BJ (cell line): ENCODE measurements at regions not wholly inside any gene's neighbourhood (a gene's known extent, or its start where the extent isn't known, plus 50 kb on each side); places are given as distances from the start of the nearest gene placed in this dataset.

ENCODE experiments used
- CTCF ChIA-PET: fragments of 350-600 bp; formaldehyde crosslinking; extraction: SDS; loops from one replicate; lab custom pipeline; 2021; ENCODE audit warnings: antibody characterized with exemption, inconsistent platforms; lab: Yijun Ruan, JAX
- POLR2A ChIA-PET: fragments of 300-600 bp; sonication (Branson Sonifier 250); formaldehyde crosslinking; extraction: SDS; loops from one replicate; lab custom pipeline; 2021; ENCODE audit warnings: antibody characterized with exemption; lab: Charles Lee
- DNase-seq: peaks from one replicate; pipeline ENCODE4 v3.0.0-alpha.2; 2011; ENCODE audit warnings: low read depth
- H3K27me3 ChIP-seq: 2 replicates; pipeline ENCODE4 v1.6.0; 2011; ENCODE audit warnings: low read length; ENCODE audit not compliant: control insufficient read depth, insufficient read depth
- H3K36me3 ChIP-seq: 2 replicates; pipeline ENCODE4 v1.5.1; 2011; ENCODE audit warnings: low read length; ENCODE audit not compliant: control insufficient read depth, insufficient read depth
- H3K4me3 ChIP-seq: 2 replicates; pipeline ENCODE4 v1.5.1; 2011; ENCODE audit warnings: low read depth, mild to moderate bottlenecking, control low read depth, low read length
- CTCF ChIP-seq: IDR thresholded peaks from 2 replicates; pipeline ENCODE4 v1.5.1; 2011; ENCODE audit warnings: low read depth, mild to moderate bottlenecking, control low read depth, inconsistent platforms, low read length, moderate library complexity; ENCODE audit not compliant: insufficient read depth

DNA sequence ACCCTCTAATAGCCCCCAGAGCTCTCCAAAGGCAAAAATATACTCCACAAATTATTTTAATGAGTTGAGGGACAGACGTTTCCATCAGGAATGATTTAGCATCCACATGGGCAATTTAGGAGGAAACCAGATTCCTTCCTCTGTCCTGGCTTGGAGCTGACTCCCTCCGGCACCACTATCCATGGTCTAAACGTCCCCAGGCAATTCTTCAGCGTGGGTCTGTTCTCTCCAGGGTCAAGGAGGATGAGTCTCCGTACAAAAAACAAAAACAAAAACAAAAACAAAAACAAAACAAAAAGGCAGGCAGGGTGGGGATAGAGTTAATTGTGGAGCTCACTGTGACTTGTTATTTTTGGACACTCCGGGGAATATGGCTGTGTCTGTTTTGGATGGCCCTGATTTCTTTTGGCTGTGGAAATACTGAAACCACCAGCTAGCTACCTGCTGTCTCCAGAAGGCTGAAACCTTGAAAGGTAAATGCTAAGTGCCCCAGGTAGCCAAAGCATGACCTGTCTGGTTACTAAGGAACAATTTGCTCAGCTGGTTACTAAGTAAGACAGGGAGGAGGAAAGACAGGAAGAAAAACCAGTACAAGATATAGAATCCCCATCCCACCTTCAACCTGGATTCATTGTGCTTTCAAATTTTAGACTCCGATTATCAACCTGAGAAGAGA, 419.1 kb upstream of the LCORL start:
- no peak for DNase-seq
- ChIA-PET POLR2A (no interaction called here), CTCF (no interaction called here)
- no peaks in the 10 kb centered on the region for H3K36me3 ChIP-seq
- H3K4me3 ChIP-seq: no peak overlapping the region
- TF ChIP-seq CTCF: no peak
- H3K27me3 ChIP-seq: no peaks in the 10 kb centered on the region

DNA sequence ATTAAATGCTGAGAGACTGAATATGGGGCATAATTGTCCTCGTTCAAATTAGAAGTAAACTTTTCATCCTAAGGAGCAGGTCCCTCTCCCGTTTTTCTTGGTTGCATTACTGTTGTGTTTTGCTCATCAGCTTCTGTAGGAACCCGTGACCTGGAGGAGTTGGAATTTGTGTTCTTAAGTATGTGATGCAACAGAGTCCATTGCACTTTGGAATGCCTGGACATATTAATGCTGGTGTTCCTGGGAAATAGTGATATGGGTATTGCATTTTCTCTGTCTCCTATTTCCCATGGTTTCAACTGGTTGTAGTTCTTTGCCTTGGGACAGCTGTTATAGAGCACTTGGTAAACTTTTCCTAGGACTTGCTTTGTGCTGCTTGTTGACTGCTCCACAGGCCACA, 417.8 kb upstream of the LCORL start:
- no peak overlapping the region for H3K4me3 ChIP-seq
- no peak for DNase-seq
- ChIA-PET POLR2A (no interaction called here), CTCF (no interaction called here)
- H3K27me3 ChIP-seq: no peaks in the 10 kb centered on the region
- H3K36me3 ChIP-seq: no peaks in the 10 kb centered on the region
- TF ChIP-seq CTCF: no peak

DNA sequence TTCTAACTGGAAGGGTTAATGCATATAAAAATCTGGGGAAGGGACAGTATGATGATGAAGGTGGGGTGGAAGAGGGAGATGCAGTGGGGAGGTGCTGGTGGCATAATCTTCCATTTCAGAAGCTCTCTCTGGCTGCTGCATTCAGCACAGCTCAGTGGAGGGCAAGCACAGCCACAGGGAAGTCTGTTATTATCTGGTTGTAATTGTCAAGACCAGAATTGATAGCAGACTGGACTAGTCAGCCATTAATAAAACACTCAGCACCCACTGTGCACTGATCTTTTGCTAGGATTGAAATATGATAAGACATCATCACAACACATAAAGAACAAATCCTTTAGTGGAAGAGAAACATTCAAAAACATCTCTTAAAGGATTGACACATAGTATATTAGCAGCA, 414.2 kb upstream of the LCORL start:
- no peak for DNase-seq
- Histone ChIP-seq H3K36me3 (no peaks in the 10 kb centered on the region), H3K4me3 (no peak overlapping the region), H3K27me3 (no peaks in the 10 kb centered on the region)
- no peak for TF ChIP-seq CTCF
- ChIA-PET CTCF (no interaction called here), POLR2A (no interaction called here)

DNA sequence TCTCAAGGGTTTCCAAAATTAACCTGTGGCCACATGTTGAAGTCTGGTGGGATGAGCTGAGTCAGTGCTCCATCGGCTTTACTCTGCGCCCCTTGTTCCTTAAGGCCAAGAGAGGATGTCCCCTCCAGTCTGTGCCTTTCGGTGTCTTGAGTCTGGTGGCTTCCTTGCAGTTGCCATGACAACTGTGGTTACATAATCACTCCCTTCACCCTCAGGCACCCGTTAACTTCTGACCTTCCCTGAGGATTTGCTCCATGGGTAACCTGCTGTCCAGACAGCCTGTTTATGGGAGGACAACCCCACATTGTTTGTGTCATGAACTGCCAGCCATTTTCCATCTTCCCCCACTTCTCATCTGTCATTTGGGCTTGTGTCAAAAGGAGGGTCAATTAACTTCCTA, 401.1 kb upstream of the LCORL start:
- TF ChIP-seq CTCF: no peak
- ChIA-PET CTCF (no interaction called here), POLR2A (no interaction called here)
- Histone ChIP-seq H3K27me3 (no peaks in the 10 kb centered on the region), H3K36me3 (no peaks in the 10 kb centered on the region), H3K4me3 (no peak overlapping the region)
- DNase-seq: no peak

DNA sequence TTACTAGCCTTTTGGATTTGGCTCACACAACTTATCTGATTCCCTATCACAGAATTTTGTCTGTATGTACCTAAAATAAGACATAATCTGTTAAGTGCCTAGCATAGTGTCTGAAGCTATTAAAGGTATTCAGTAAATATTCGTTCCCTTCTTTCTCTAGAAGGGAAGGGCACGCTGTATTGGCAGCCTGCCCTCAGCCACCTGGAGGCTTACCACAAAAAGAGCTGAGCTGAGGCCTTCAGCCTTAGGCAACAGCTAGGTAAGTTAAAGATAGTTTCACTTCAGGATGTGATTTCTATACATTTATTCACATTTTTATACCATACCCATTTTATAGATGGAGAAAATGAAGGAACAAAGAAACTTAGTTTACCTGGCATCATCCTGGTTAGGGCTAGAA, 400.0 kb upstream of the LCORL start:
- Histone ChIP-seq H3K36me3 (no peaks in the 10 kb centered on the region), H3K4me3 (no peak overlapping the region), H3K27me3 (no peaks in the 10 kb centered on the region)
- CTCF ChIA-PET: no interaction called here
- no peak for DNase-seq
- POLR2A ChIA-PET: no interaction called here
- no peak for TF ChIP-seq CTCF
